H1 (cell line): ENCODE measurements at regions not wholly inside any gene's neighbourhood (a gene's known extent, or its start where the extent isn't known, plus 50 kb on each side); places are given as distances from the start of the nearest gene placed in this dataset.

ENCODE experiments used
- ATF3 ChIP-seq: IDR thresholded peaks from 2 replicates; pipeline ENCODE4 v1.6.1; 2011; ENCODE audit warnings: low read depth, mild to moderate bottlenecking, low read length; ENCODE audit not compliant: insufficient read depth
- CHD1 ChIP-seq: IDR thresholded peaks from 2 replicates; pipeline ENCODE4 v1.6.1; 2012; ENCODE audit warnings: low read depth, low read length, improper control_type of control experiment
- CTCF ChIP-seq, 3 experiments: IDR thresholded peaks; 1 replicate in 2 of 3; 2 replicates in 1 of 3; pipeline versions ENCODE4 v1.5.1 to v1.6.1; 2011; ENCODE audit warnings: low read length in 3 of 3, mild to moderate bottlenecking in 3 of 3, inconsistent platforms in 2 of 3, low read depth in 1 of 3, moderate library complexity in 1 of 3; ENCODE audit not compliant: insufficient read depth in 1 of 3; ENCODE audit errors: control extremely low read depth in 1 of 3
- EGR1 ChIP-seq: IDR thresholded peaks from 2 replicates; pipeline ENCODE4 v1.6.1; 2011; ENCODE audit warnings: low read depth, low read length, borderline replicate concordance
- EP300 ChIP-seq, 2 experiments: IDR thresholded peaks; 1 replicate in 1 of 2; 2 replicates in 1 of 2; pipeline ENCODE4 v1.6.1; 2011 to 2012; ENCODE audit warnings: low read depth in 2 of 2, low read length in 2 of 2, mild to moderate bottlenecking in 2 of 2, borderline replicate concordance in 1 of 2, inconsistent platforms in 1 of 2, moderate library complexity in 1 of 2
- EZH2 ChIP-seq: fragments of 200-600 bp; sonication (generic); IDR thresholded peaks from 2 replicates; pipeline ENCODE4 v1.7.1; 2012; ENCODE audit warnings: low read depth, mild to moderate bottlenecking, moderate library complexity, low read length, inconsistent platforms; ENCODE audit not compliant: severe bottlenecking
- KDM1A ChIP-seq: fragments of 200-600, 300-600 bp; sonication (generic); IDR thresholded peaks from 2 replicates; pipeline ENCODE4 v1.7.1; 2016; ENCODE audit warnings: mild to moderate bottlenecking, low read length, borderline replicate concordance
- KDM5A ChIP-seq: fragments of 200-600 bp; IDR thresholded peaks from 2 replicates; pipeline ENCODE4 v1.7.1; 2012; ENCODE audit warnings: mild to moderate bottlenecking, low read length, inconsistent platforms, mixed read lengths
- SIN3A ChIP-seq, 2 experiments: IDR thresholded peaks in 1 of 2; conservative IDR thresholded peaks in 1 of 2; 2 replicates each; pipeline ENCODE4 v1.6.1; 2011 to 2012; ENCODE audit warnings: low read length in 2 of 2, improper control_type of control experiment in 1 of 2, low read depth in 1 of 2, mild to moderate bottlenecking in 1 of 2

GRCh38 chr5:42036379-42036778 is 111.3 kb downstream of the FBXO4 start:
- no peak for TF ChIP-seq EGR1
- TF ChIP-seq CTCF (IDR thresholded peaks at IDR 0.05; ENCODE audit: control extremely low read depth in 1 of 3, insufficient read depth in 1 of 3, low read depth in 1 of 3, low read length in 3 of 3) = no peak
- TF ChIP-seq EZH2 = no peak
- TF ChIP-seq EP300 (IDR thresholded peaks at IDR 0.05; ENCODE audit: borderline replicate concordance in 1 of 2, low read depth in 2 of 2, low read length in 2 of 2) = no peak
- no peak for TF ChIP-seq KDM5A
- no peak for TF ChIP-seq CHD1
- no peak for TF ChIP-seq ATF3
- no peak for TF ChIP-seq SIN3A (conservative IDR thresholded peaks at IDR 0.05 in 1 of 2, IDR thresholded peaks at IDR 0.05 in 1 of 2; ENCODE audit: low read depth in 1 of 2, low read length in 2 of 2)
- TF ChIP-seq KDM1A = no peak
